Tibial nerve (tissue), 4 donors: ENCODE measurements at regions not wholly inside any gene's neighbourhood (a gene's known extent, or its start where the extent isn't known, plus 50 kb on each side); places are given as distances from the start of the nearest gene placed in this dataset.

Experiments
- DNase-seq, 2 donors: peaks; one replicate each; pipeline ENCODE4 v3.0.0-alpha.2; 2019; ENCODE audit warnings: low spot score in 2 of 2
- H3K27ac ChIP-seq, 4 donors: fragments of 200-600 bp; sonication (generic) in 3 of 4; one replicate each; pipeline ENCODE4 v1.5.1; 2017 to 2019; ENCODE audit warnings: mild to moderate bottlenecking in 1 of 4
- H3K27me3 ChIP-seq, 2 donors: fragments of 200-600 bp; sonication (generic) in 1 of 2; one replicate each; pipeline versions ENCODE4 v1.5.1 to v1.6.0; 2017 to 2019
- H3K36me3 ChIP-seq, 3 donors: fragments of 200-600 bp; sonication (generic); one replicate each; pipeline ENCODE4 v1.5.1; 2018 to 2019
- H3K4me1 ChIP-seq, 4 donors: fragments of 200-600 bp; sonication (generic) in 3 of 4; one replicate each; pipeline ENCODE4 v1.5.1; 2017 to 2019
- H3K4me3 ChIP-seq, 4 donors: fragments of 200-600 bp; sonication (generic) in 3 of 4; one replicate each; pipeline ENCODE4 v1.5.1; 2017 to 2019; ENCODE audit warnings: mild to moderate bottlenecking in 1 of 4, moderate library complexity in 1 of 4
- H3K9me3 ChIP-seq, 4 donors: fragments of 200-600 bp; sonication (generic) in 3 of 4; one replicate each; pipeline ENCODE4 v1.5.1; 2017 to 2019
- EP300 ChIP-seq, 2 donors: sonication (generic); formaldehyde crosslinking; IDR thresholded peaks; one replicate each; pipeline ENCODE4 v1.6.1; 2017; ENCODE audit warnings: antibody characterized with exemption in 2 of 2, mild to moderate bottlenecking in 1 of 2
- POLR2A ChIP-seq, 2 donors: fragments of 450-650 bp; IDR thresholded peaks; one replicate each; pipeline ENCODE4 v1.6.1; 2017; ENCODE audit warnings: antibody characterized with exemption in 2 of 2, mild to moderate bottlenecking in 2 of 2, moderate library complexity in 2 of 2
- WGBS, 2 donors: methylation state at CpG; one replicate each; pipeline ENCODE4 v1.1.5; 2018; 5-methylcytosine and 5-hydroxymethylcytosine counted together
- TF ChIP-seq, protein P1 (sequence below), 5 experiments: fragments of 200-600 bp in 3 of 5; fragments of 450-650 bp in 2 of 5; sonication (generic) in 3 of 5; IDR thresholded peaks; one replicate each; pipeline ENCODE4 v1.5.1; 2016 to 2019; ENCODE audit warnings: antibody characterized with exemption in 5 of 5, mild to moderate bottlenecking in 3 of 5, moderate library complexity in 2 of 5

DNA sequence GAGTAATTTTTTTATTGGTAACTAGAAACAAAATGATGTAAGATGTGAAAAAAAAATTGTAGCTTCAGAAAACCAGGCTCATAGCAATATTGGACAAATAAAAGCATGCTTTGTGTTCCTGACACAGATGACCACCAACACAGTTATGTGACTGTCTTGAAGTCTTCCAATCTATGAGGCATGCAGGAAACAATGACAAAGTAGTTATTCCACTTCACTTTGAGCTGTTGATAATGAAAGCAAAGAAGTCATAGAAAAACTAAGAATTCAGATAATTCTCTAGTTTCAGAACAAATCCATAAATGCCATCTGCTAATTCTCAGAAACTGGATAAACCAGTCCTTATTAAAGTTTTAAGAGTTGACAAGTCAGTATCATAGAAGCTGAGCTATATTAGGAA lies 378.4 kb upstream of the SEMA3D start:
- no peak for TF ChIP-seq EP300 (IDR thresholded peaks at IDR 0.05)
- TF ChIP-seq POLR2A (IDR thresholded peaks at IDR 0.05) = no peak
- TF ChIP-seq, protein P1, sequence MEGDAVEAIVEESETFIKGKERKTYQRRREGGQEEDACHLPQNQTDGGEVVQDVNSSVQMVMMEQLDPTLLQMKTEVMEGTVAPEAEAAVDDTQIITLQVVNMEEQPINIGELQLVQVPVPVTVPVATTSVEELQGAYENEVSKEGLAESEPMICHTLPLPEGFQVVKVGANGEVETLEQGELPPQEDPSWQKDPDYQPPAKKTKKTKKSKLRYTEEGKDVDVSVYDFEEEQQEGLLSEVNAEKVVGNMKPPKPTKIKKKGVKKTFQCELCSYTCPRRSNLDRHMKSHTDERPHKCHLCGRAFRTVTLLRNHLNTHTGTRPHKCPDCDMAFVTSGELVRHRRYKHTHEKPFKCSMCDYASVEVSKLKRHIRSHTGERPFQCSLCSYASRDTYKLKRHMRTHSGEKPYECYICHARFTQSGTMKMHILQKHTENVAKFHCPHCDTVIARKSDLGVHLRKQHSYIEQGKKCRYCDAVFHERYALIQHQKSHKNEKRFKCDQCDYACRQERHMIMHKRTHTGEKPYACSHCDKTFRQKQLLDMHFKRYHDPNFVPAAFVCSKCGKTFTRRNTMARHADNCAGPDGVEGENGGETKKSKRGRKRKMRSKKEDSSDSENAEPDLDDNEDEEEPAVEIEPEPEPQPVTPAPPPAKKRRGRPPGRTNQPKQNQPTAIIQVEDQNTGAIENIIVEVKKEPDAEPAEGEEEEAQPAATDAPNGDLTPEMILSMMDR (IDR thresholded peaks at IDR 0.05) = no peak
- H3K36me3 ChIP-seq = no peaks in the 10 kb centered on the region
- H3K9me3 ChIP-seq = no peaks in the 10 kb centered on the region
- no peaks in the 10 kb centered on the region for H3K27me3 ChIP-seq
- H3K27ac ChIP-seq = no peak overlapping the region
- no peak overlapping the region for H3K4me3 ChIP-seq
- no peak for DNase-seq
- peaks cover 0 to 6% (median 2%) of the 10 kb centered on the region in 4 donors for H3K4me1 ChIP-seq

DNA sequence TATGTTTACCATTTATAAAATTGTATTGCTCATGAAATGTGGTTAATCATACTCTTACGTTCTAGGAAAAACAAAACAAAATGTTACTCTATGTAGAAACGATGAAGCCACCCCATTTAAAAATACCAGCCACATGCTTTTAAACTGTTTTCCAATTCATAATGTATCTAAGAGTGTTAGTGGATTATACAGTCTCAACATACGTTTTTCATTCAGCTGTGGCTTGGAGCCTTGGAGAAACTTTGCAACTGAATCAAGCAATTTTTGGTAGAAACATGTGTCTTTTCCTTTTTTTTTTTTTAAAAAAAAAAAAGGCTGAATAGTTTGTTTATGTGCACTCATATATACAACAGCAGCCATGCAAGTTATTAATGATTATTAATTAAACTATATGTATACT lies 378.0 kb upstream of the SEMA3D start:
- Histone ChIP-seq H3K9me3 (no peaks in the 10 kb centered on the region), H3K27me3 (no peaks in the 10 kb centered on the region), H3K27ac (no peak overlapping the region), H3K4me3 (no peak overlapping the region), H3K4me1 (peaks cover 0 to 6% (median 2%) of the 10 kb centered on the region in 4 donors), H3K36me3 (no peaks in the 10 kb centered on the region)
- WGBS, 2 donors = 30 to 31% methylated on average over 3 of the region's 3 CpGs
- no peak for TF ChIP-seq POLR2A (IDR thresholded peaks at IDR 0.05)
- TF ChIP-seq, protein P1 (IDR thresholded peaks at IDR 0.05) = no peak
- TF ChIP-seq EP300 (IDR thresholded peaks at IDR 0.05) = no peak
- no peak for DNase-seq

DNA sequence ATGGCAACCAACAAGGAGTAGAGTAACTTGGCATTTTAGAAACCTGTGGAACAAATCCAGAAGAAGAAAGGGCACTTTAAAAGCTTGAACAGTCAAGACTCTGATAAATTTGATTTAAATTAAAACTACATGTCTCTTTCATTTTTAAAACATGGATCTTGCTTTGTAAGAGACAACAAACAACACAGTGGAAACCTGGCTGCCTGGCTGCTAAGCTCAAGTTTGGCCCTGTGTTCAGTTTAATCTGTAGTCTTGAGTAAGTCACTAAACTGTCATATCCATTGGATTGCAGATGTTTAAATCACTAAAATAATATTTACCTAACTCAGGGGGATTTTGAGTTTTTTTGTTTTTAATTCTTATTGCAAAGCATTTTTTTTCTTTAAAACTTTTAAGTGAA lies 374.9 kb upstream of the SEMA3D start:
- Histone ChIP-seq H3K9me3 (no peaks in the 10 kb centered on the region), H3K4me3 (no peak overlapping the region), H3K36me3 (no peaks in the 10 kb centered on the region), H3K4me1 (peaks cover 0 to 6% (median 2%) of the 10 kb centered on the region in 4 donors), H3K27me3 (no peaks in the 10 kb centered on the region), H3K27ac (no peak overlapping the region)
- DNase-seq = no peak
- no peak for TF ChIP-seq POLR2A (IDR thresholded peaks at IDR 0.05)
- no peak for TF ChIP-seq EP300 (IDR thresholded peaks at IDR 0.05)
- TF ChIP-seq, protein P1 (IDR thresholded peaks at IDR 0.05) = no peak

DNA sequence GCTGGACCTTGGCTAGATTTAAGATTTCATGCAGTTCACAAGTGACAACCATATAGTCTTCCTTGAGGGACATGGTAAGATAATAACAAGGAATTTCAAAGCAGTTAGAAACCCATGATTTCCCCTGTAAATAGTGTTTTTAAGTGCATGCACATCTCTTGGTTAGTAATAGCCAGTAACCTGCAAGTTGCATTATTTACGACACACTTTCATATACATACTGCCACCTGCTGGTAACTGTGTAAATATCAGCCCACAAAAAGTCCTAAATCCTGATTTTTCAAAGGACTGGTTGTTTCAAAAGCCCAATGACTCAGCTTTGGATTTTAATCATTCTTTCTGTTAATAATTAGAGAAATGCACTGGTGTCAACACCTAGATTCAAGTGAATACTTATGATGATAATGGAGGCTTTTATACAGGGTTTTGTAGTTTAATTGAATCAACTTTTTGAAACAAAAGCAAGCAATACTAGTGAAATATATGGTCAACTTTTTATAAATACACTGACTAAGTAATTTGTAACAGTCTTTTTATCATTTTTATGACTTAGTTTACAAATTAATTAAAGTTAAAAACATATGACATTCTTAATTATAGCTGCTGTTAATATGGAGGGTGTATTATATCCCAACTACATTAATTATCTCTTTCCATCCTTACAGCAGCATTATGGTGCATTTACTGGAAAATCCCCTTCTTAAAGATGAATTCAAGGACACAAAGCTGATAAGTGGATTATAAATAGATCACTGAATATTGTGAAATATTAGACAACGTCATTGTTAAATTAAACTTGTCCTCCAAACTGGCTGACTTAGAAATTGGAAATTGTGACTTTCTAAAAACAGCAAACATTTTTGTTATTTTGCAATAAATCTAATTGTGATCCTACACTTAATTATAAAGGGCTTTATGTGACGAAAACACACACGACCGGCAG lies 367.7 kb upstream of the SEMA3D start:
- H3K9me3 ChIP-seq = no peaks in the 10 kb centered on the region

More for the DNA sequence above, 367.7 kb upstream of the SEMA3D start:
- DNase-seq = peak in 1 of 2 donors; percentile 27
- Histone ChIP-seq H3K4me1 (peaks cover 0 to 8% (median 0%) of the 10 kb centered on the region in 4 donors), H3K27ac (no peak overlapping the region), H3K36me3 (no peaks in the 10 kb centered on the region), H3K27me3 (no peaks in the 10 kb centered on the region), H3K4me3 (no peak overlapping the region)
- TF ChIP-seq, protein P1 (IDR thresholded peaks at IDR 0.05) = peak; percentile 54 to 70 (median 66)
- TF ChIP-seq POLR2A (IDR thresholded peaks at IDR 0.05) = no peak
- 64 to 66% methylated on average over 5 of the region's 5 CpGs for WGBS, 2 donors
